Liver (tissue), 8 donors: ENCODE measurements at regions not wholly inside any gene's neighbourhood (a gene's known extent, or its start where the extent isn't known, plus 50 kb on each side); places are given as distances from the start of the nearest gene placed in this dataset.
A peak's percentile ranks its signal among the peaks of the same experiment; 100 is the strongest.

ENCODE experiments used
- DNase-seq: peaks from one replicate; pipeline ENCODE4 v3.0.0-alpha.2; 2017; ENCODE audit warnings: low spot score
- H3K27ac ChIP-seq, 2 donors: one replicate each; pipeline ENCODE4 v1.7.0; 2013; ENCODE audit warnings: inconsistent platforms in 2 of 2, low read length in 2 of 2, control low read depth in 1 of 2, low read depth in 1 of 2, mild to moderate bottlenecking in 1 of 2
- H3K27me3 ChIP-seq, 4 donors: one replicate each; pipeline versions ENCODE4 v1.6.1 to v1.7.0; 2013; ENCODE audit warnings: low read length in 3 of 4, inconsistent platforms in 1 of 4, mild to moderate bottlenecking in 1 of 4, moderate library complexity in 1 of 4; ENCODE audit not compliant: control insufficient read depth in 4 of 4, insufficient read depth in 4 of 4
- H3K36me3 ChIP-seq, 4 donors: one replicate each; pipeline versions ENCODE4 v1.6.1 to v1.7.0; 2013; ENCODE audit warnings: low read length in 3 of 4, mild to moderate bottlenecking in 3 of 4, low read depth in 1 of 4, moderate library complexity in 1 of 4; ENCODE audit not compliant: control insufficient read depth in 4 of 4, insufficient read depth in 3 of 4
- H3K4me1 ChIP-seq, 4 donors: one replicate each; pipeline versions ENCODE4 v1.6.1 to v1.7.0; 2013; ENCODE audit warnings: low read length in 3 of 4, mild to moderate bottlenecking in 3 of 4, moderate library complexity in 1 of 4; ENCODE audit not compliant: control insufficient read depth in 4 of 4, insufficient read depth in 4 of 4
- H3K4me3 ChIP-seq, 3 donors: one replicate each; pipeline versions ENCODE4 v1.6.1 to v1.7.0; 2013; ENCODE audit warnings: low read length in 3 of 3, control low read depth in 1 of 3, low read depth in 1 of 3, mild to moderate bottlenecking in 1 of 3
- H3K9ac ChIP-seq, 2 donors: one replicate each; pipeline ENCODE4 v1.7.0; 2013; ENCODE audit warnings: low read length in 2 of 2, mild to moderate bottlenecking in 2 of 2, moderate library complexity in 2 of 2, control low read depth in 1 of 2, low read depth in 1 of 2
- H3K9me3 ChIP-seq, 4 donors: one replicate each; pipeline versions ENCODE4 v1.6.1 to v1.7.0; 2013; ENCODE audit warnings: low read length in 3 of 4; ENCODE audit not compliant: control insufficient read depth in 4 of 4
- ATF3 ChIP-seq: IDR thresholded peaks from 2 replicates; pipeline ENCODE4 v1.6.1; 2016; ENCODE audit warnings: antibody characterized with exemption
- CTCF ChIP-seq: fragments of 150-350 bp; IDR thresholded peaks from 2 replicates; pipeline ENCODE4 v1.5.1; 2017; ENCODE audit warnings: improper control_type of control experiment, low read depth, low read length; ENCODE audit not compliant: missing input control
- EGR1 ChIP-seq, 2 donors: IDR thresholded peaks; 2 replicates each; pipeline ENCODE4 v1.6.1; 2016 to 2018; ENCODE audit warnings: antibody characterized with exemption in 2 of 2, low read depth in 2 of 2
- FOXA1 ChIP-seq: IDR thresholded peaks from 2 replicates; pipeline ENCODE4 v1.6.1; 2016; ENCODE audit warnings: antibody characterized with exemption
- FOXA2 ChIP-seq: IDR thresholded peaks from 2 replicates; pipeline ENCODE4 v1.6.1; 2016; ENCODE audit warnings: antibody characterized with exemption
- GABPA ChIP-seq, 2 donors: IDR thresholded peaks in 1 of 2; conservative IDR thresholded peaks in 1 of 2; 2 replicates each; pipeline ENCODE4 v1.6.1; 2016; ENCODE audit warnings: antibody characterized with exemption in 2 of 2, mild to moderate bottlenecking in 1 of 2, moderate library complexity in 1 of 2
- HNF4A ChIP-seq, 2 donors: conservative IDR thresholded peaks; 2 replicates each; pipeline ENCODE4 v1.6.1; 2016; ENCODE audit warnings: antibody characterized with exemption in 2 of 2, mild to moderate bottlenecking in 2 of 2
- HNF4G ChIP-seq: IDR thresholded peaks from 2 replicates; pipeline ENCODE4 v1.6.1; 2016; ENCODE audit warnings: antibody characterized with exemption
- JUND ChIP-seq, 2 donors: IDR thresholded peaks; 2 replicates each; pipeline ENCODE4 v1.6.1; 2016; ENCODE audit warnings: antibody characterized with exemption in 2 of 2
- MAX ChIP-seq: IDR thresholded peaks from 2 replicates; pipeline ENCODE4 v1.6.1; 2016; ENCODE audit warnings: antibody characterized with exemption
- NR2F2 ChIP-seq: IDR thresholded peaks from 2 replicates; pipeline ENCODE4 v1.6.1; 2016; ENCODE audit warnings: antibody characterized with exemption
- RAD21 ChIP-seq, 2 donors: IDR thresholded peaks; 2 replicates each; pipeline ENCODE4 v1.6.1; 2016; ENCODE audit warnings: antibody characterized with exemption in 2 of 2, mild to moderate bottlenecking in 2 of 2
- REST ChIP-seq: IDR thresholded peaks from 2 replicates; pipeline ENCODE4 v1.6.1; 2016; ENCODE audit warnings: antibody characterized with exemption, mild to moderate bottlenecking
- RXRA ChIP-seq, 2 donors: IDR thresholded peaks; 2 replicates each; pipeline ENCODE4 v1.6.1; 2017 to 2018; ENCODE audit warnings: antibody characterized with exemption in 2 of 2, mild to moderate bottlenecking in 1 of 2
- SP1 ChIP-seq: IDR thresholded peaks from 2 replicates; pipeline ENCODE4 v1.6.1; 2018; ENCODE audit warnings: antibody characterized with exemption, mild to moderate bottlenecking
- TAF1 ChIP-seq: conservative IDR thresholded peaks from 2 replicates; pipeline ENCODE4 v1.6.1; 2016; ENCODE audit warnings: antibody characterized with exemption, mild to moderate bottlenecking
- YY1 ChIP-seq: IDR thresholded peaks from 2 replicates; pipeline ENCODE4 v1.6.1; 2016; ENCODE audit warnings: antibody characterized with exemption, mild to moderate bottlenecking
- ZBTB33 ChIP-seq: IDR thresholded peaks from 2 replicates; pipeline ENCODE4 v1.6.1; 2016; ENCODE audit warnings: antibody characterized with exemption
- WGBS: extraction: QIAGEN DNeasy Blood & Tissue Kit; methylation state at CpG from one replicate; pipeline ENCODE4 v1.1.7; 2013; 5-methylcytosine and 5-hydroxymethylcytosine counted together
- donor health status: healthy.
- donor health status: healthy.
- donor health status: healthy.
- donor health status: healthy.
- donor health status: healthy.

- Histone ChIP-seq H3K4me1 (no peaks in the 10 kb centered on the region), H3K4me3 (no peak overlapping the region), H3K9me3 (no peaks in the 10 kb centered on the region), H3K36me3 (no peaks in the 10 kb centered on the region), H3K27me3 (no peaks in the 10 kb centered on the region), H3K27ac (no peak overlapping the region), H3K9ac (no peak overlapping the region)
- peak; percentile 52 for TF ChIP-seq CTCF
- TF ChIP-seq RAD21 (IDR thresholded peaks at IDR 0.05), result peak; percentile 54 to 68
- TF ChIP-seq YY1, result no peak
- no peak for TF ChIP-seq HNF4A (conservative IDR thresholded peaks at IDR 0.05)
- no peak for DNase-seq
- 64% methylated on average over 10 of the region's 10 CpGs for WGBS
Observed at GRCh38 chr4:35151816-35152572, 1092.3 kb downstream of the ARAP2 start.

GRCh38 chr4:35163168-35163567, 1081.1 kb downstream of the ARAP2 start:
- DNase-seq, result no peak
- Histone ChIP-seq H3K9me3 (no peaks in the 10 kb centered on the region), H3K36me3 (no peaks in the 10 kb centered on the region), H3K9ac (no peak overlapping the region), H3K27me3 (no peaks in the 10 kb centered on the region), H3K27ac (no peak overlapping the region), H3K4me3 (no peak overlapping the region), H3K4me1 (no peaks in the 10 kb centered on the region)
- 31% methylated on average over 1 of the region's 1 CpG for WGBS
- no peak for TF ChIP-seq RAD21 (IDR thresholded peaks at IDR 0.05)

GRCh38 chr4:35164063-35164462, 1080.3 kb downstream of the ARAP2 start:
- DNase-seq, result no peak
- H3K4me1 ChIP-seq, result no peaks in the 10 kb centered on the region
- no peaks in the 10 kb centered on the region for H3K9me3 ChIP-seq
- no peaks in the 10 kb centered on the region for H3K36me3 ChIP-seq
- H3K4me3 ChIP-seq, result no peak overlapping the region
- no peak for TF ChIP-seq RAD21 (IDR thresholded peaks at IDR 0.05)
- no peak for TF ChIP-seq EGR1 (IDR thresholded peaks at IDR 0.05; ENCODE audit: low read depth in 2 of 2)
- no peak for TF ChIP-seq REST
- no peak for TF ChIP-seq GABPA (IDR thresholded peaks at IDR 0.05 in 1 of 2, conservative IDR thresholded peaks at IDR 0.05 in 1 of 2)
- no peak for TF ChIP-seq JUND (IDR thresholded peaks at IDR 0.05)
- no peak for TF ChIP-seq HNF4G
- no peak for TF ChIP-seq NR2F2
- no peak for TF ChIP-seq ZBTB33
- no peak for TF ChIP-seq SP1
- no peak for TF ChIP-seq MAX
- TF ChIP-seq CTCF, result no peak
- TF ChIP-seq HNF4A (conservative IDR thresholded peaks at IDR 0.05), result no peak
- no peak for TF ChIP-seq RXRA (IDR thresholded peaks at IDR 0.05)
- TF ChIP-seq YY1, result no peak
- no peak for TF ChIP-seq FOXA1
- no peak for TF ChIP-seq TAF1
- no peak for TF ChIP-seq FOXA2
- TF ChIP-seq ATF3, result no peak
- H3K27me3 ChIP-seq, result no peaks in the 10 kb centered on the region
- no peak overlapping the region for H3K9ac ChIP-seq
- no peak overlapping the region for H3K27ac ChIP-seq
- 78% methylated on average over 1 of the region's 1 CpG for WGBS
